SH-SY5Y (cell line): ENCODE measurements at regions not wholly inside any gene's neighbourhood (a gene's known extent, or its start where the extent isn't known, plus 50 kb on each side); places are given as distances from the start of the nearest gene placed in this dataset.

ENCODE experiments used
- GATA2 ChIP-seq: IDR thresholded peaks from 2 replicates; pipeline ENCODE4 v1.6.1; 2011; ENCODE audit warnings: mild to moderate bottlenecking, low read depth, low read length
- GATA3 ChIP-seq: IDR thresholded peaks from 2 replicates; pipeline ENCODE4 v1.6.1; 2011; ENCODE audit warnings: low read depth, mild to moderate bottlenecking, low read length, moderate library complexity

DNA sequence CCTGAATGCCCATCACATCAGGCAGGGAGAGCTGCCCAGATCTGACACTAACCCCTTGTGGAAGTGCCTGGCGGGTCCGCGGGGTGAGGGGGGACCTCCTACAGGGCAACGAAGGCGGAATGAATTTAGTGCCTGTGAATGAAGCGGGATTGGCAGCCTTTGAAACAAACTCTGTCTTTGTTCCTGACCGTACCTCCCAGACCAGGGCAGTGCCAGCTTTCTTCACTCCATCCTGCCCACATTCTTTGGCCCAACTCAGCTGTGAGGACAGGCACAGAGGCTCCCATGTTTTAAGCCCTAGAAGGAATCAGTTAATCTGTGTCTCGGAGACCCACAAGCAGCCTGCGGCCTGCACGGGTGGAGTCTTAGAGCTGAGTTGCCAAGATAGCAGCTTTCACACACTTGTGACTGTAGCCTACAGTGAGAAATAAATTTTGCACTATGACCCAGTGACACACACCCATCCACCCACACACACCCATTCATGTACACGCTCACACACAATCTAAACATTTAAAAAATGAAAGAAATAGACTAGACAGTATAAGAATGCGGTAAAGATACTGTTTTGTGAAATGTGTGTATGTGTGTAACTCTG lies 60.1 kb upstream of the USP24 start:
- TF ChIP-seq GATA2 = no peak
- no peak for TF ChIP-seq GATA3
